ENCODE measurements at regions not wholly inside any gene's neighbourhood (a gene's known extent, or its start where the extent isn't known, plus 50 kb on each side); places are given as distances from the start of the nearest gene placed in this dataset.

DNA sequence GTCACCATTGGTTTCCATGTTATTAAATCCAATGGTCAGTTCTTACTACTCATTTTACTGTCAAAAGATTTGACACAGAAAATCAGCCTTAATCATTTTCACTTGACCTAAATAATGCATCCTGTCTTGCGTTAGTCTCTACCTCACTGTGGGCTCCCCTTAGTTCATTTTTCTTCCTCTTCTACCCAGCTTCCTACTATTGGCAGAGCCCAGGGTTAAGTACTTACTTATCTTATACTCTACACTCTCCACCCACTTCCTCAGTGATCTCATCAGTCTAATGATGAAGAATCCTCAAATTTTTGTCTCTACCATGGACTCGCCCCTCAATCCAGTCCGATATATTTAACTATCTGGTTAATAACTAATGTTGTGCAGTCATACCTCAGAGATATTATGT is 735.9 kb downstream of the KCNT2 start:
- Histone ChIP-seq H3K9me2 (ENCODE audit: low read depth, low read length) (no peaks in the 10 kb centered on the region), H3K4me1 (ENCODE audit: insufficient read depth, low read length, severe bottlenecking) (no peaks in the 10 kb centered on the region), H2AFZ (ENCODE audit: low read length) (no peak overlapping the region), H3K4me3 (ENCODE audit: low read depth, low read length, poor library complexity, severe bottlenecking) (no peak overlapping the region), H4K20me1 (ENCODE audit: insufficient read depth, low read length) (no peaks in the 10 kb centered on the region), H3F3A (ENCODE audit: insufficient read depth, low read length) (no peaks in the 10 kb centered on the region), H3K4me2 (ENCODE audit: low read length) (no peak overlapping the region), H3K9me3 (ENCODE audit: low read length) (no peaks in the 10 kb centered on the region), H3K36me3 (ENCODE audit: insufficient read depth, low read length) (no peaks in the 10 kb centered on the region), H3K79me2 (ENCODE audit: insufficient read depth, low read length) (no peaks in the 10 kb centered on the region), H3K9ac (ENCODE audit: low read length) (no peak overlapping the region), H3K27ac (ENCODE audit: low read depth, low read length, poor library complexity, severe bottlenecking) (no peak overlapping the region), H3K27me3 (ENCODE audit: insufficient read depth, low read length) (no peaks in the 10 kb centered on the region)
- TF ChIP-seq CTCF (IDR thresholded peaks at IDR 0.05; ENCODE audit: low read length): no peak
- TF ChIP-seq EZH2 (IDR thresholded peaks at IDR 0.05; ENCODE audit: borderline replicate concordance, low read length): no peak

DNA sequence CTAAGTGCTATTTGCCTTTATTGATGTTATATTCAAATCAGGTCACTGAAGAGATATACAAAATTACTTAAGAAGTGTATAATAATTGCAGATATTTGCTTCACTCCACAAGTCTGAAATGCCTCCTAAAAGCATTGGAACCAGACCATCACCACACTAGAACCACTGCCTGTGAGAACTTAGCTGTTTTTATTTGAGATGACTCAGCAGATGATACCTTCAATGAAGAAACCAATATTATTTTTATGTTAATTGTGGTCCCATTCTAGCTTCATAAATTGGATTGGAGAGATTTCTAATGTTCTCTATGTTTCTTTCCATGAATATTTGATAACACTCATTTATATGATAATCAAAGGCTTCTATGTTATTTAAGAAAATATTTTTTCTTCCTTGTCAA is 740.6 kb downstream of the KCNT2 start:
- no peak overlapping the region for H3K4me2 ChIP-seq (ENCODE audit: low read length)
- H3K36me3 ChIP-seq (ENCODE audit: insufficient read depth, low read length): no peaks in the 10 kb centered on the region

DNA sequence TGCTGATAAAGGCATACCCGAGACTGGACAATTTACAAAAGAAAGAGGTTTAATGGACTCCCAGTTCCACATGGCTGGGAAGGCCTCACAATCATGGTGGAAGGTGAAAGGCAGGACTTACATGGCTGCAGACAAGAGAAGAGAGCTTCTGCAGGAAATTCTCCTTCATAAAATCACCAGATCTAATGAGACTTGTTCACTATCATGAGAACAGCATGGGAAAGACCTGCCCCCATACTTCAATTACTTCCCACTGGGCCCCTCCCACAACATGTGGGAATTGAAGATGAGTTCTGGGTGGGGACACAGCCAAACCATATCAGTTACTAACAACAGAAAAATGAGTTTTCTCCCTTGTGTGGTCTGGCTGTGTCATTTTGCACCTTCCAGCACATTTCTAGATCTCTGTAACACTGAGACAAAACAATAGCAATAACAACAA is 741.4 kb downstream of the KCNT2 start:
- no peak overlapping the region for H3K4me2 ChIP-seq (ENCODE audit: low read length)
- no peak overlapping the region for H2AFZ ChIP-seq (ENCODE audit: low read length)
- H4K20me1 ChIP-seq (ENCODE audit: insufficient read depth, low read length): no peaks in the 10 kb centered on the region
- no peak overlapping the region for H3K27ac ChIP-seq (ENCODE audit: low read depth, low read length, poor library complexity, severe bottlenecking)
- H3K36me3 ChIP-seq (ENCODE audit: insufficient read depth, low read length): no peaks in the 10 kb centered on the region
- TF ChIP-seq EZH2 (IDR thresholded peaks at IDR 0.05; ENCODE audit: borderline replicate concordance, low read length): no peak
- TF ChIP-seq CTCF (IDR thresholded peaks at IDR 0.05; ENCODE audit: low read length): no peak
- H3K79me2 ChIP-seq (ENCODE audit: insufficient read depth, low read length): no peaks in the 10 kb centered on the region
- H3K9ac ChIP-seq (ENCODE audit: low read length): no peak overlapping the region
- H3K9me3 ChIP-seq (ENCODE audit: low read length): no peaks in the 10 kb centered on the region
- no peaks in the 10 kb centered on the region for H3K4me1 ChIP-seq (ENCODE audit: insufficient read depth, low read length, severe bottlenecking)
- H3K9me2 ChIP-seq (ENCODE audit: low read depth, low read length): no peaks in the 10 kb centered on the region
- no peak overlapping the region for H3K4me3 ChIP-seq (ENCODE audit: low read depth, low read length, poor library complexity, severe bottlenecking)
- H3F3A ChIP-seq (ENCODE audit: insufficient read depth, low read length): no peaks in the 10 kb centered on the region
- H3K27me3 ChIP-seq (ENCODE audit: insufficient read depth, low read length): no peaks in the 10 kb centered on the region

More for the DNA sequence above, 740.6 kb downstream of the KCNT2 start:
- Histone ChIP-seq H4K20me1 (ENCODE audit: insufficient read depth, low read length) (no peaks in the 10 kb centered on the region), H3K27me3 (ENCODE audit: insufficient read depth, low read length) (no peaks in the 10 kb centered on the region), H3K27ac (ENCODE audit: low read depth, low read length, poor library complexity, severe bottlenecking) (no peak overlapping the region), H3K79me2 (ENCODE audit: insufficient read depth, low read length) (no peaks in the 10 kb centered on the region), H3K9me2 (ENCODE audit: low read depth, low read length) (no peaks in the 10 kb centered on the region), H3F3A (ENCODE audit: insufficient read depth, low read length) (no peaks in the 10 kb centered on the region), H3K9me3 (ENCODE audit: low read length) (no peaks in the 10 kb centered on the region), H3K4me3 (ENCODE audit: low read depth, low read length, poor library complexity, severe bottlenecking) (no peak overlapping the region), H3K9ac (ENCODE audit: low read length) (no peak overlapping the region), H2AFZ (ENCODE audit: low read length) (no peak overlapping the region), H3K4me1 (ENCODE audit: insufficient read depth, low read length, severe bottlenecking) (no peaks in the 10 kb centered on the region)
- no peak for TF ChIP-seq CTCF (IDR thresholded peaks at IDR 0.05; ENCODE audit: low read length)
- TF ChIP-seq EZH2 (IDR thresholded peaks at IDR 0.05; ENCODE audit: borderline replicate concordance, low read length): no peak
